Body of pancreas (tissue), 4 donors: ENCODE measurements at regions not wholly inside any gene's neighbourhood (a gene's known extent, or its start where the extent isn't known, plus 50 kb on each side); places are given as distances from the start of the nearest gene placed in this dataset.

Experiments
- ATAC-seq: fragments of 150-250 bp; one replicate; pipeline ENCODE4 v1.9.1; 2016
- DNase-seq, 4 donors: peaks; one replicate each; pipeline ENCODE4 v3.0.0-alpha.2; 2019
- H3K27ac ChIP-seq, 4 donors: fragments of 200-600 bp; sonication (generic); 1 replicate in 3 of 4; 2 replicates in 1 of 4; pipeline versions ENCODE4 v1.5.1 to v1.6.1; 2016 to 2019; ENCODE audit warnings: mild to moderate bottlenecking in 1 of 4, mixed read lengths in 1 of 4, moderate library complexity in 1 of 4
- H3K27me3 ChIP-seq, 2 donors: fragments of 200-600 bp; sonication (generic); one replicate each; pipeline ENCODE4 v1.6.0; 2016; ENCODE audit warnings: mild to moderate bottlenecking in 1 of 2
- H3K36me3 ChIP-seq, 2 donors: fragments of 200-600 bp; sonication (generic); replicated peaks in 1 of 2; 2 replicates each; pipeline ENCODE4 v1.5.1; 2016; ENCODE audit warnings: low read depth in 2 of 2; ENCODE audit not compliant: insufficient read depth in 1 of 2
- H3K4me1 ChIP-seq: fragments of 200-600 bp; sonication (generic); one replicate; pipeline ENCODE4 v1.6.0; 2016
- H3K4me3 ChIP-seq, 2 donors: fragments of 200-600 bp; sonication (generic); 1 replicate in 1 of 2; 2 replicates in 1 of 2; pipeline ENCODE4 v1.5.1; 2016 to 2019
- H3K9me3 ChIP-seq, 3 donors: fragments of 200-600 bp; sonication (generic); 1 replicate in 2 of 3; 2 replicates in 1 of 3; pipeline ENCODE4 v1.5.1; 2016
- CTCF ChIP-seq, 7 experiments: fragments of 450-650 bp in 4 of 7; fragments of 200-600 bp in 3 of 7; sonication (generic) in 3 of 7; IDR thresholded peaks; one replicate each; pipeline ENCODE4 v1.5.1; 2016 to 2019; ENCODE audit warnings: antibody characterized with exemption in 7 of 7
- POLR2A ChIP-seq, 3 donors: fragments of 450-650 bp; IDR thresholded peaks; one replicate each; pipeline ENCODE4 v1.6.1; 2016; ENCODE audit warnings: antibody characterized with exemption in 3 of 3, mild to moderate bottlenecking in 2 of 3
- WGBS, 2 donors: methylation state at CpG; one replicate each; pipeline ENCODE4 v1.1.5; 2017; 5-methylcytosine and 5-hydroxymethylcytosine counted together
- intact Hi-C: fragments of 100-400 bp; cut with DNase I; formaldehyde crosslinking; loops from one replicate; pipeline ENCODE4 v1.15.1; 2023

GRCh38 chr10:33492701-33493345 lies 158.4 kb upstream of the NRP1 start:
- Histone ChIP-seq H3K4me3 (no peak overlapping the region), H3K4me1 (no peaks in the 10 kb centered on the region), H3K9me3 (no peaks in the 10 kb centered on the region), H3K27ac (no peak overlapping the region), H3K36me3 (no peaks in the 10 kb centered on the region), H3K27me3 (no peaks in the 10 kb centered on the region)
- intact Hi-C loops = no loop called here
- no peak for ATAC-seq
- TF ChIP-seq CTCF (IDR thresholded peaks at IDR 0.05) (no peak), POLR2A (IDR thresholded peaks at IDR 0.05) (no peak)
- no peak for DNase-seq
- WGBS, 2 donors = 76 to 86% methylated on average over 4 of the region's 4 CpGs

- WGBS, 2 donors = 70 to 81% methylated on average over 6 of the region's 6 CpGs
- ATAC-seq (no peak), DNase-seq (no peak)
- TF ChIP-seq POLR2A (IDR thresholded peaks at IDR 0.05) (no peak), CTCF (IDR thresholded peaks at IDR 0.05) (no peak)
- Histone ChIP-seq H3K36me3 (no peaks in the 10 kb centered on the region), H3K27me3 (no peaks in the 10 kb centered on the region), H3K9me3 (no peaks in the 10 kb centered on the region), H3K4me1 (no peaks in the 10 kb centered on the region), H3K27ac (no peak overlapping the region), H3K4me3 (no peak overlapping the region)
- intact Hi-C loops = no loop called here
Measured at GRCh38 chr10:33489501-33490176, 155.2 kb upstream of the NRP1 start.

- H3K4me1 ChIP-seq = no peaks in the 10 kb centered on the region
- no peaks in the 10 kb centered on the region for H3K27me3 ChIP-seq
- intact Hi-C loops = no loop called here
- no peaks in the 10 kb centered on the region for H3K36me3 ChIP-seq
- H3K9me3 ChIP-seq = no peaks in the 10 kb centered on the region
- DNase-seq (no peak), ATAC-seq (no peak)
- no peak overlapping the region for H3K27ac ChIP-seq
- no peak overlapping the region for H3K4me3 ChIP-seq
- WGBS, 2 donors = 62 to 69% methylated on average over 4 of the region's 4 CpGs
- no peak for TF ChIP-seq CTCF (IDR thresholded peaks at IDR 0.05)
- TF ChIP-seq POLR2A (IDR thresholded peaks at IDR 0.05) = no peak
Measured at GRCh38 chr10:33487014-33487776, 152.7 kb upstream of the NRP1 start.

GRCh38 chr10:33485276-33485675 lies 150.8 kb upstream of the NRP1 start:
- ATAC-seq (no peak), DNase-seq (no peak)
- no peaks in the 10 kb centered on the region for H3K4me1 ChIP-seq
- no peak overlapping the region for H3K27ac ChIP-seq
- TF ChIP-seq POLR2A (IDR thresholded peaks at IDR 0.05) (no peak), CTCF (IDR thresholded peaks at IDR 0.05) (no peak)
- intact Hi-C loops = no loop called here
- H3K36me3 ChIP-seq = no peaks in the 10 kb centered on the region
- H3K27me3 ChIP-seq = no peaks in the 10 kb centered on the region
- no peak overlapping the region for H3K4me3 ChIP-seq
- H3K9me3 ChIP-seq = no peaks in the 10 kb centered on the region
- 86 to 89% methylated on average over 3 of the region's 3 CpGs for WGBS, 2 donors
